ENCODE measurements at regions not wholly inside any gene's neighbourhood (a gene's known extent, or its start where the extent isn't known, plus 50 kb on each side); places are given as distances from the start of the nearest gene placed in this dataset.

DNA sequence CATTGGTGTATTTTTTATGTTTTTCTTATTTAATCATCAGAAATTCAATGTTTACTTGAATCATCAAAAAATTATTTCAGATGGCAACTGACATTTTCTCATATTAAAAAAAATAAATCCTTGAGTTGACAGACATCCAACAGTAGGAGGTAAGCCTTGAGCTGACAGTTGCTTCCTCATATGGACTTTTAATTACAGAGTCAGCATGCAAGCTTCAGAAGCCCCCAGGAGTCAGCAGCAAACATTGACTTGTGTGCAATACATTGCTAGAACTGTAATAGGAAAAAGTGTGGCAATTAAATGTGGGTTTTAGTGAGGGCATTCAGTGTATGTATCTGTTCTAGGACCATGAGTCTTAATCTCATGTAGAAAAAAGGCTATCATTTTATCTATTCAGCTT, 62.4 kb upstream of the TAS2R16 start:
- FAIRE-seq (no peak), DNase-seq (ENCODE audit: low read depth in 1 of 2, low spot score in 2 of 2) (no peak)
- Histone ChIP-seq H2AK5ac (ENCODE audit: low read depth, low read length) (no peak overlapping the region), H3K4ac (replicated peaks; ENCODE audit: insufficient read length, low read depth, low read length) (no peak overlapping the region), H3K27ac (ENCODE audit: low read depth, low read length) (no peak overlapping the region), H3K14ac (ENCODE audit: insufficient read length) (no peak overlapping the region), H3K27me3 (replicated peaks in 1 of 4; ENCODE audit: control insufficient read depth in 3 of 4, extremely low read depth in 1 of 4, insufficient read depth in 3 of 4, low read length in 3 of 4) (no peaks in the 10 kb centered on the region; a peak in 1 of 7 replicates), H2BK5ac (ENCODE audit: low read depth, low read length) (no peak overlapping the region), H2BK15ac (ENCODE audit: low read length) (no peak overlapping the region), H3K9me3 (ENCODE audit: insufficient read depth in 2 of 2, low read depth in 1 of 2, low read length in 1 of 2) (no peaks in the 10 kb centered on the region), H3K79me1 (ENCODE audit: low read depth, low read length) (no peaks in the 10 kb centered on the region), H2BK12ac (ENCODE audit: low read depth, low read length) (no peak overlapping the region), H3K9ac (replicated peaks in 1 of 4; ENCODE audit: extremely low read depth in 1 of 4, low read depth in 3 of 4, low read length in 3 of 4) (no peak overlapping the region), H2BK20ac (ENCODE audit: low read length) (no peak overlapping the region), H3K23me2 (ENCODE audit: low read depth, low read length) (no peaks in the 10 kb centered on the region), H3K4me3 (ENCODE audit: extremely low read depth in 1 of 4, insufficient read depth in 2 of 4, low read depth in 3 of 4, low read length in 4 of 4) (no peak overlapping the region), H3K36me3 (ENCODE audit: control insufficient read depth in 2 of 4, insufficient read depth in 4 of 4, low read length in 3 of 4) (no peaks in the 10 kb centered on the region), H3K4me2 (ENCODE audit: insufficient read depth in 1 of 2, low read depth in 2 of 2, low read length in 2 of 2) (no peak overlapping the region), H4K5ac (ENCODE audit: insufficient read length, low read depth, low read length) (no peak overlapping the region), H2BK120ac (replicated peaks; ENCODE audit: low read depth, low read length) (no peak overlapping the region), H3K23ac (ENCODE audit: insufficient read length) (no peak overlapping the region), H2AFZ (ENCODE audit: low read length) (no peak overlapping the region), H4K8ac (ENCODE audit: extremely low read depth, insufficient read depth, low read length) (no peak overlapping the region), H3K18ac (ENCODE audit: extremely low read depth, low read length) (no peak overlapping the region), H4K20me1 (replicated peaks in 1 of 2; ENCODE audit: control insufficient read depth in 1 of 2, insufficient read depth in 2 of 2, low read length in 2 of 2) (no peaks in the 10 kb centered on the region), H3K79me2 (ENCODE audit: control insufficient read depth in 1 of 2, insufficient read depth in 2 of 2, low read length in 2 of 2) (no peaks in the 10 kb centered on the region), H4K91ac (replicated peaks; ENCODE audit: insufficient read length, low read length) (no peak overlapping the region), H3K4me1 (replicated peaks in 1 of 4; ENCODE audit: control insufficient read depth in 3 of 4, insufficient read depth in 4 of 4, low read length in 3 of 4) (no peaks in the 10 kb centered on the region), H3K56ac (replicated peaks; ENCODE audit: insufficient read length, low read depth, low read length) (no peak overlapping the region)
- POLR2A ChIA-PET (ENCODE audit: partially characterized antibody), result no interaction called here
- TF ChIP-seq EP300 (IDR thresholded peaks at IDR 0.05; ENCODE audit: borderline replicate concordance in 1 of 2, low read depth in 2 of 2, low read length in 2 of 2) (no peak), BRCA1 (IDR thresholded peaks at IDR 0.05; ENCODE audit: low read depth, low read length) (no peak), TAF7 (optimal IDR thresholded peaks at IDR 0.05; ENCODE audit: borderline replicate concordance, low read depth, low read length) (no peak), TAF1 (IDR thresholded peaks at IDR 0.05; ENCODE audit: low read depth, low read length) (no peak), ATF3 (IDR thresholded peaks at IDR 0.05; ENCODE audit: insufficient read depth, low read depth, low read length) (no peak), SIX5 (IDR thresholded peaks at IDR 0.05; ENCODE audit: low read depth, low read length) (no peak), TBP (IDR thresholded peaks at IDR 0.05; ENCODE audit: low read depth, low read length) (no peak)
- CTCF ChIA-PET (ENCODE audit: partially characterized antibody), result interaction anchor here (1.5 kb wide), 1 partner anchor 84 kb away, joined by 5 read pairs; no protein-coding TSS in a partner anchor

All from H1 (cell line).